IgD-negative memory B cell (primary cell): ENCODE measurements at regions not wholly inside any gene's neighbourhood (a gene's known extent, or its start where the extent isn't known, plus 50 kb on each side); places are given as distances from the start of the nearest gene placed in this dataset.

Experiments
- H3K27ac Mint-ChIP-seq, 3 donors: one replicate each; pipeline ENCODE4 v1.8.0; 2020 to 2022; ENCODE audit warnings: mild to moderate bottlenecking in 3 of 3, mixed read lengths in 3 of 3, moderate library complexity in 1 of 3
- H3K27me3 Mint-ChIP-seq: one replicate; pipeline ENCODE4 v1.8.0; 2021; ENCODE audit warnings: mixed read lengths
- H3K36me3 Mint-ChIP-seq: one replicate; pipeline ENCODE4 v1.8.0; 2020; ENCODE audit warnings: mild to moderate bottlenecking, mixed read lengths
- H3K4me1 Mint-ChIP-seq, 3 donors: one replicate each; pipeline ENCODE4 v1.8.0; 2020 to 2022; ENCODE audit warnings: mixed read lengths in 3 of 3, mild to moderate bottlenecking in 1 of 3
- H3K4me3 Mint-ChIP-seq, 4 donors: one replicate each; pipeline ENCODE4 v1.8.0; 2020 to 2022; ENCODE audit warnings: mild to moderate bottlenecking in 4 of 4, mixed read lengths in 4 of 4, moderate library complexity in 3 of 4
- H3K9me3 Mint-ChIP-seq, 3 donors: one replicate each; pipeline ENCODE4 v1.8.0; 2020 to 2021; ENCODE audit warnings: mixed read lengths in 3 of 3, mild to moderate bottlenecking in 1 of 3

DNA sequence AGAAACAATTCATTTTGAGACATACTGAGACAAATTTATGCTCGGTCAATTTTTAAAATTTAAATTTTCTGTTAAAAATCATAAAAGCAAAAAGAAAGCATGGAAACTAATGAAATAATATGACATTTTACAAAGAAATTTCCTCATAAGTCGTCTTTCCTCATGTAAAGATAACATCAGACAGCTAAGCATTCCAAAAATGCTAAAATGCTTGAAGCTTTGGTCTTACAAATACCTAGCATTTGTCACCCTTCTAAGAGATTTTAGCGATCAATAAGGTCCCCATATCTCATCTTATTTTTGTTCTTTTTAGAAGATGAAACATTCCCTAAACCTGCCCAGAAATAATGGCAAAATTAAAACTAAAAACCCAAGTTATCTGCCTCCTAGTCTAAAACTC, 68.5 kb upstream of the FREM2 start:
- Mint-ChIP-seq H3K4me3 (no peak overlapping the region), H3K4me1 (no peaks in the 10 kb centered on the region), H3K27me3 (no peaks in the 10 kb centered on the region), H3K27ac (no peak overlapping the region), H3K9me3 (no peaks in the 10 kb centered on the region), H3K36me3 (no peaks in the 10 kb centered on the region)

DNA sequence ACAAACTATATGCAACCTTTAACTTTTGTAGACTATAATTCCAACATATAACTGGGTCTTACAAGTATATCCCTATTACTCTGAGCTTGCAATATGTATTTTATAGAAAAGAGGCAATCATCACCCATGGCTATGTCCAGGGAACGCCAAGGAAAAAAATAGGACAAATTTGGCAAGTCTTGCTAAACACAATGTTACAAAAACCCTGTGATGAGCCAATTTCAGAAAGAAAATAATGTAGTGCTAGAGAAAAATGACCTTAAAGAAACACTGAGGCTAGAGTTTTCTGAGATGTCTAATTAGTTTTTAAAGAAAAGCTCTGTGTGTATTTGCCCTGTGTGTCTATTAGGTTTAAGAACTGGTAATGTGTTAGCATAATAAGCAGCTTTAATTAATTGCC, 68.0 kb upstream of the FREM2 start:
- H3K4me3 Mint-ChIP-seq = no peak overlapping the region
- H3K27me3 Mint-ChIP-seq = no peaks in the 10 kb centered on the region
- no peaks in the 10 kb centered on the region for H3K36me3 Mint-ChIP-seq
- H3K9me3 Mint-ChIP-seq = no peaks in the 10 kb centered on the region
- no peak overlapping the region for H3K27ac Mint-ChIP-seq
- H3K4me1 Mint-ChIP-seq = no peaks in the 10 kb centered on the region

DNA sequence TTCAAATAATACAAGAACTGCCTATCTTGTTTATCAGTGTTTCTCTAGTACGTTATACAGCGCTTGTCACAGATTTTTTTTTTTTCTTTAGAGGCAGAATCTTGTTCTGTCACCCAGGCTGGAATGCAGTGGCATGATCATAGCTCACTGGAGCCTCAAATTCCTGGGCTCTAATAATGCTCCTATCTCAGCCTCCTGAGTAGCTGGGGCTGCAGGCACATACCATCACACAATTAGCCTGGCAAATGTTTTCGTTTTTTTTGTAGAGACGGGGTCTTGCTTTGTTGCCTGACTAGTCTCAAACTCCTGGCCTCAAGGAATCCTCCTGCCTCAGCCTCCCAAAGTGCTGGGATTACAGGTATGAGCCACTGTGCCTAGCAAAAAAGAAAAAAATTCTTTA, 66.0 kb upstream of the FREM2 start:
- Mint-ChIP-seq H3K4me1 (no peaks in the 10 kb centered on the region), H3K4me3 (no peak overlapping the region), H3K9me3 (no peaks in the 10 kb centered on the region), H3K27me3 (no peaks in the 10 kb centered on the region), H3K36me3 (no peaks in the 10 kb centered on the region), H3K27ac (no peak overlapping the region)

DNA sequence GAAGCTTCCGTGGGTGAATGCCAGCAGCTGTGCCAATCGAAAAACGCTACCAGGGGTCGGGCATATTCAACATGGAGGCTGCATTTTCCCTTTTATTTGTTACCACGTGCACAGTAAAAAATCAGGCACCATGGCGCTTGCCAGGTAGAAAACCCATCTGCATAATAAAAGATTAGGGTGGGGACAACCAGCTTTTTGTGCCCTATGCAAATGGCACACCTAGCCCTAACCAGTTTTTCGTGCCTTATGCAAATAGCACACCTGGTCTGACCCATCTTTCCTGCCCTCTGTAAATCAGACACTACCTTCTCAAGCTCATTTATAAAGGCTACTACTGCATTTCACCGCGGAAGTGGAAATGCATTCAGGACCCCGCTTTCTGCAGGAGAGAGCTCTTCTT, 62.1 kb upstream of the FREM2 start:
- H3K36me3 Mint-ChIP-seq = no peaks in the 10 kb centered on the region
- no peaks in the 10 kb centered on the region for H3K27me3 Mint-ChIP-seq
- no peak overlapping the region for H3K27ac Mint-ChIP-seq
- H3K4me3 Mint-ChIP-seq = no peak overlapping the region
- no peaks in the 10 kb centered on the region for H3K9me3 Mint-ChIP-seq
- no peaks in the 10 kb centered on the region for H3K4me1 Mint-ChIP-seq

DNA sequence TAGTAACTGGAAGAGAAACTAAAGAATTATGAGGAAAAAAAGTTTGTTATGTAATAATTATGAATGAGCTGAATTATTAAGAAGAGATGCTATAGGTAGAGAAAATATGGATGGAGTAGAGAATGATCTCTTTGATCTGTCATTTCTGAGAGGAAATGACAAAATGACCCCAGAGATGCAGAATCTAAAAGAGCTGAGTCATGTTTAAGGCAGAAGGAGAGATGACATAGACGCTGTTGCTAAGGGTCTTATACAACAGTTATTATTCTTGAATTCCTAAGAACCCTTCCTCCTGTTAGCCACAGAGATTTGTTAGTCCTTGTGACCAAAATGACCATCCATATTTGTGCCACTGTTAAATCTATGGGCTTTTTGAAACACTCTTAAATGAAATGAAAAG, 58.3 kb upstream of the FREM2 start:
- no peak overlapping the region for H3K27ac Mint-ChIP-seq
- no peaks in the 10 kb centered on the region for H3K27me3 Mint-ChIP-seq
- no peaks in the 10 kb centered on the region for H3K9me3 Mint-ChIP-seq
- H3K4me1 Mint-ChIP-seq = no peaks in the 10 kb centered on the region
- H3K36me3 Mint-ChIP-seq = no peaks in the 10 kb centered on the region
- H3K4me3 Mint-ChIP-seq = no peak overlapping the region

DNA sequence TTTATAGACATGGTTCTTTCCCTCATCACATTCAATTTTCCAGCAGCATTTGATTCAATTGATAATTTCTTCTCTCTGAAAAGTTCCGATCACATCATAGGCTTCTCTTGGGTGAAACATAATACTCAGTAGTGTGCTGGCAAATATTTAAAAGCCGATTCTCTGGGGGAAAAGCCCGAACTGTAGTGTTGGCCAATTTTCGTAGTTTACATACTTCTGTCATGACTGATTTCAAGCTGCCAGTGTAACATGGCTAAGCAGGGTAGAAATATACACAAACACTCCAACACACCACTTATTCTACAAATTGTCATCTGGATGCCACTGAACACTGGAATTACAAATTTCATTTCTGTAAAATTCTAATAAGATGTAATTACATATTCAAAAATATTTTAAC, 56.1 kb upstream of the FREM2 start:
- Mint-ChIP-seq H3K4me3 (no peak overlapping the region), H3K27me3 (no peaks in the 10 kb centered on the region), H3K27ac (no peak overlapping the region), H3K9me3 (no peaks in the 10 kb centered on the region), H3K4me1 (no peaks in the 10 kb centered on the region), H3K36me3 (no peaks in the 10 kb centered on the region)

DNA sequence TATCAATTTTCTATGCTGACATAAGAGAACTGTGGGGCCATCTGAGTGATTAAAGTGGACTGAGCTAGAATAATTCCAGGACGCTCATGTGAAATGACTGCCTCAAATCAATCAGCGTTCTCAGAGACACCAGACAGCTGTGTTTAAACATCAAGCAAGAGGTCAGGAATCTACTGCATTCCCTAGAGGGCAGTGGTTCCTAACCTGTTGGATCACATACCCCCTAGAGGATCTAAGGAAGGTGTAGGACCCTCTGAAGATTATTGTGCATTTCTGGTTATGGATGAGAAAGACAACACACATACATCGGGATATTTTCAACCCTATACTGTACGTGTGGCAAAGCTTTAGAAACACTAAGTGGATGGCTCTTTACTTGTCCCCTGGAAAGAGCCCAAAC, 51.8 kb upstream of the FREM2 start:
- H3K27ac Mint-ChIP-seq = no peak overlapping the region
- H3K4me1 Mint-ChIP-seq = no peaks in the 10 kb centered on the region
- no peak overlapping the region for H3K4me3 Mint-ChIP-seq
- no peaks in the 10 kb centered on the region for H3K27me3 Mint-ChIP-seq
- H3K9me3 Mint-ChIP-seq = peaks cover 0 to 2% (median 0%) of the 10 kb centered on the region in 3 donors
- no peaks in the 10 kb centered on the region for H3K36me3 Mint-ChIP-seq

DNA sequence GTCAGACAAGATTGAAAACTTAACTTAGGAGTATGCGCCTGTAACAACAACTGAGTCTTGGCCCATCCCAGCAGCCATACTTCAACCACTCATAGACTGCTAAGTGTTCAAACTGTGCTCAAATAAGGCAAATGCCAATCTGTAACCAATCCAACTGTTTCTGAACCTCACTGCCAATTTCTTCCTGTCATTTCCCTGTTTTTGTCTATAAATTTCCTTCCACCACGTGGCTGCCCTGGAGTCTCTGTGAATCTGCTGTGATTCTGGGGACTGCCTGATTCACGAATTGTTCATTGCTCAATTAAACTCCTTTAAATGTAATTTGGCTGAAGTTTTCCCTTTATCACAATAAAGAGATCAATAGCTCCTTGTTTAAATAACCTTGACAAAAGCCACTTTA, 50.8 kb upstream of the FREM2 start:
- no peak overlapping the region for H3K4me3 Mint-ChIP-seq
- no peaks in the 10 kb centered on the region for H3K4me1 Mint-ChIP-seq
- H3K36me3 Mint-ChIP-seq = no peaks in the 10 kb centered on the region
- H3K27ac Mint-ChIP-seq = no peak overlapping the region
- H3K27me3 Mint-ChIP-seq = no peaks in the 10 kb centered on the region
- peaks cover 0 to 2% (median 0%) of the 10 kb centered on the region in 3 donors for H3K9me3 Mint-ChIP-seq

DNA sequence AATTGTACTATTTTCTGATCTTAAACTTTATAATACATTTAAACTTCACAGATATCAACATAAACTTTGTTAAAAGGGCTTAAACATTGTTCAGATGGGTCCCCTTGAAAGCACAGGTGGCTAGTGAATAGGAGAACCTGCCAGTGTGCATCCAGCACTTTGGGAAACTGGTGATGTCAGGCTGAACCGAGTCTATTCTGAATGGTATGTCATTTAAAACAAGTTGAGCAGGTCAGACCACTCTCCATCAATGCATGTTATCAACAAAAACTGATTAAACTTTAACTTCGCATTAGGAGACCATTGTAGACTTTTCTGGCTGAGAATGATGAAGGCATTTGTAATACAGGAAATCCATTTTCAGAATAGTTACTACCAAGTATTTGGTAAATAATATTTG, 50.1 kb upstream of the FREM2 start:
- H3K4me1 Mint-ChIP-seq = no peaks in the 10 kb centered on the region
- no peaks in the 10 kb centered on the region for H3K27me3 Mint-ChIP-seq
- no peak overlapping the region for H3K27ac Mint-ChIP-seq
- H3K9me3 Mint-ChIP-seq = peaks cover 0 to 2% (median 0%) of the 10 kb centered on the region in 3 donors
- H3K4me3 Mint-ChIP-seq = no peak overlapping the region
- H3K36me3 Mint-ChIP-seq = no peaks in the 10 kb centered on the region
